ENCODE measurements at regions not wholly inside any gene's neighbourhood (a gene's known extent, or its start where the extent isn't known, plus 50 kb on each side); places are given as distances from the start of the nearest gene placed in this dataset.

DNA sequence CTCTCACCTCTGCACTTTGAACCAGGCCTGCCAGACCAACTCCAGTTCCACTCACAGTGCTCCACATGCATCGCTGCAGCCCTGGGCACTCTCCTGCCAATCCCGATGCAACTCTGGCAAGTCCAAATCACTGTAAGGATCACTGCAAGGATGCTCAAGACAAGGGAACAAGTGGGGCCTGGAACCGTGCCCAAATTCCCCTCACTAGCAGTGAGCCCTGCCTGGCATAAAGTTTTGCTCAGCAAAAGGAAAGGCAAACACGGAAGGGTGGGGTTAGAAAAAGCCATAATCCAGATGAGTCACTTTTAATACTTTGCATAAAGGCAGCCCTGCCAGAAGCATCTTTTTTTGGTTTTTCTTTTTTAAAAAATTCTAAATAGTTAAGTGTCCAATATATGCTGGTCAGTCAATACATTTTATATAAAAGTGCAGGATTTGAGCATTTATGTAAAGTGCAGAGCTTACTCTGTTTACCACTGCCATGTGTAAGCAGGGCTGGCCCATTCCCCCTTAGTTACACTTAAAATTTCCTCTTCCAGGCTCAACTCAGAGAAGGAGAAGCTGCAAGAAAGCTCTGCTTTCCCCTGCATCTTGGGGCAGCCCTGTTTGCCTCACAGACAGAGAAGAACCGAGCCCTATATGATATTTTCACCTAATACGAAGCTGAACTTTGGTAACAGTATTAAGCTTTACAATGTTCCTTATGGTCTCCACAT lies 102.2 kb downstream of the CD47 start:
- ChIA-PET POLR2A (no interaction called here), CTCF (no interaction called here)
- H3K4me3 ChIP-seq (ENCODE audit: low read depth in 2 of 2, low read length in 2 of 2), result no peak overlapping the region
- in situ Hi-C loops (cut with HindIII; ENCODE audit: low pct_unique_long_range_greater_than_20kb, low sequenced_read_pairs) (no loop called here), intact Hi-C loops (cut with micrococcal nuclease; ENCODE audit: unreplicated experiment) (no loop called here)
- H3K9me3 ChIP-seq (ENCODE audit: control insufficient read depth, insufficient read depth, low read depth, low read length), result no peaks in the 10 kb centered on the region
- TF ChIP-seq, protein P1, sequence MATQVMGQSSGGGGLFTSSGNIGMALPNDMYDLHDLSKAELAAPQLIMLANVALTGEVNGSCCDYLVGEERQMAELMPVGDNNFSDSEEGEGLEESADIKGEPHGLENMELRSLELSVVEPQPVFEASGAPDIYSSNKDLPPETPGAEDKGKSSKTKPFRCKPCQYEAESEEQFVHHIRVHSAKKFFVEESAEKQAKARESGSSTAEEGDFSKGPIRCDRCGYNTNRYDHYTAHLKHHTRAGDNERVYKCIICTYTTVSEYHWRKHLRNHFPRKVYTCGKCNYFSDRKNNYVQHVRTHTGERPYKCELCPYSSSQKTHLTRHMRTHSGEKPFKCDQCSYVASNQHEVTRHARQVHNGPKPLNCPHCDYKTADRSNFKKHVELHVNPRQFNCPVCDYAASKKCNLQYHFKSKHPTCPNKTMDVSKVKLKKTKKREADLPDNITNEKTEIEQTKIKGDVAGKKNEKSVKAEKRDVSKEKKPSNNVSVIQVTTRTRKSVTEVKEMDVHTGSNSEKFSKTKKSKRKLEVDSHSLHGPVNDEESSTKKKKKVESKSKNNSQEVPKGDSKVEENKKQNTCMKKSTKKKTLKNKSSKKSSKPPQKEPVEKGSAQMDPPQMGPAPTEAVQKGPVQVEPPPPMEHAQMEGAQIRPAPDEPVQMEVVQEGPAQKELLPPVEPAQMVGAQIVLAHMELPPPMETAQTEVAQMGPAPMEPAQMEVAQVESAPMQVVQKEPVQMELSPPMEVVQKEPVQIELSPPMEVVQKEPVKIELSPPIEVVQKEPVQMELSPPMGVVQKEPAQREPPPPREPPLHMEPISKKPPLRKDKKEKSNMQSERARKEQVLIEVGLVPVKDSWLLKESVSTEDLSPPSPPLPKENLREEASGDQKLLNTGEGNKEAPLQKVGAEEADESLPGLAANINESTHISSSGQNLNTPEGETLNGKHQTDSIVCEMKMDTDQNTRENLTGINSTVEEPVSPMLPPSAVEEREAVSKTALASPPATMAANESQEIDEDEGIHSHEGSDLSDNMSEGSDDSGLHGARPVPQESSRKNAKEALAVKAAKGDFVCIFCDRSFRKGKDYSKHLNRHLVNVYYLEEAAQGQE (IDR thresholded peaks at IDR 0.05; ENCODE audit: insufficient read depth in 1 of 2, low read depth in 2 of 2, low read length in 1 of 2), result no peak
- TF ChIP-seq SIN3A (IDR thresholded peaks at IDR 0.05; ENCODE audit: borderline replicate concordance, insufficient read depth, low read depth, low read length) (no peak), POLR2AphosphoS5 (IDR thresholded peaks at IDR 0.05; ENCODE audit: low read depth, low read length) (no peak), TCF7L2 (IDR thresholded peaks at IDR 0.05; ENCODE audit: low read depth, low read length) (no peak)
- TF ChIP-seq, protein P2, sequence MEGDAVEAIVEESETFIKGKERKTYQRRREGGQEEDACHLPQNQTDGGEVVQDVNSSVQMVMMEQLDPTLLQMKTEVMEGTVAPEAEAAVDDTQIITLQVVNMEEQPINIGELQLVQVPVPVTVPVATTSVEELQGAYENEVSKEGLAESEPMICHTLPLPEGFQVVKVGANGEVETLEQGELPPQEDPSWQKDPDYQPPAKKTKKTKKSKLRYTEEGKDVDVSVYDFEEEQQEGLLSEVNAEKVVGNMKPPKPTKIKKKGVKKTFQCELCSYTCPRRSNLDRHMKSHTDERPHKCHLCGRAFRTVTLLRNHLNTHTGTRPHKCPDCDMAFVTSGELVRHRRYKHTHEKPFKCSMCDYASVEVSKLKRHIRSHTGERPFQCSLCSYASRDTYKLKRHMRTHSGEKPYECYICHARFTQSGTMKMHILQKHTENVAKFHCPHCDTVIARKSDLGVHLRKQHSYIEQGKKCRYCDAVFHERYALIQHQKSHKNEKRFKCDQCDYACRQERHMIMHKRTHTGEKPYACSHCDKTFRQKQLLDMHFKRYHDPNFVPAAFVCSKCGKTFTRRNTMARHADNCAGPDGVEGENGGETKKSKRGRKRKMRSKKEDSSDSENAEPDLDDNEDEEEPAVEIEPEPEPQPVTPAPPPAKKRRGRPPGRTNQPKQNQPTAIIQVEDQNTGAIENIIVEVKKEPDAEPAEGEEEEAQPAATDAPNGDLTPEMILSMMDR (IDR thresholded peaks at IDR 0.05), result no peak
- no peak for DNase-seq (ENCODE audit: low read depth, low spot score)
- no TSS peak for BruUV-seq (replicated peaks)
- no peak overlapping the region for H3K27ac ChIP-seq (ENCODE audit: low read length)
- no peaks in the 10 kb centered on the region for H3K27me3 ChIP-seq (ENCODE audit: control insufficient read depth, insufficient read depth, low read length)
- no peaks in the 10 kb centered on the region for H3K36me3 ChIP-seq (ENCODE audit: control insufficient read depth, insufficient read depth, low read length)
- no peaks in the 10 kb centered on the region; the same call in 1 of the 2 replicates for H3K4me1 ChIP-seq (ENCODE audit: control insufficient read depth, insufficient read depth, low read length)
- ATAC-seq, result no peak

DNA sequence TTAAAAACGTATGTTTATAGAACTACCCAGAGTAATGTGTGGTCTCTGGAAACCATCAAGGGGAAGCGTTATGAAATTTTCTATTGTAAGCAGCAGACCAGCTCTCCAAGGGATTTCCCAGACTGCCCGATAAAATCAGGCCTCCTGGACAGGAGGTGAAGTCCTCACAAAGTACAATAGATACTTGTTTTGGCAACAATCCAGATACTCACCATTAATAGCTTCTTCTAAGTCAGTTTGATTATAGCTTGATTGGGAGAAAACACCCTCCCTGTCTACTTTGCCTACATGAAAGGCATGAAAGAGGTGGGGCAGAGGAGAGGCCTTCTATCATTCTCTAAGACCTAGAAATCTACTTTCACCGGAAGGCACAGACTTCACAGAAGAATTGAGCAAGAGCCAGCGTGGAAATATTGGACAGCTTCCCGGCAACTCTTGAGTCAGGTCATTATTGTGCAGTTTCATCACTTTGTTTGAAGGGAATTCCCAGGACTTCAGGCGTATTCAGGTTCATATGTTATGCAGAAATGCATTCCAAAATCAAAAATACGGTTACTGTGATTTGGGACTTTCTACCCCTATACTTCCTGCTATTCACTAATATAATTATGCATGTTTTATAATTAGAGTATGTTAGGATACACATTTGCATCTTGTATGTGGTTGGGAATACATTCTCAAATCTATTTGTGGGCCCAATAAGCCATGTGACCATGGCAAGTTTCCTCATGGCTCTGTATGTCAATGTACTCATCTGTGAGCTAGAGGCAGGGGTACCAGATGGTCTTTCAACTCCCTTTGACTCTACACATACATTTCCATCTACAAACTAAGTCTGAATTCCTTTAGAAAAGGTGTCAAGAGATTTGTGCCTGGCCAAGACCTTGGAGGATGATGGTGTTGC lies 103.5 kb downstream of the CD47 start:
- BruUV-seq (replicated peaks), result no TSS peak
- Histone ChIP-seq H3K27me3 (ENCODE audit: control insufficient read depth, insufficient read depth, low read length) (no peaks in the 10 kb centered on the region), H3K4me3 (ENCODE audit: low read depth in 2 of 2, low read length in 2 of 2) (no peak overlapping the region), H3K36me3 (ENCODE audit: control insufficient read depth, insufficient read depth, low read length) (no peaks in the 10 kb centered on the region), H3K9me3 (ENCODE audit: control insufficient read depth, insufficient read depth, low read depth, low read length) (no peaks in the 10 kb centered on the region), H3K27ac (ENCODE audit: low read length) (no peak overlapping the region), H3K4me1 (ENCODE audit: control insufficient read depth, insufficient read depth, low read length) (no peaks in the 10 kb centered on the region; the same call in 1 of the 2 replicates)
- peak; percentile 74 for DNase-seq (ENCODE audit: low read depth, low spot score)
- TF ChIP-seq TCF7L2 (IDR thresholded peaks at IDR 0.05; ENCODE audit: low read depth, low read length), result 0 out of 2 replicates have a peak, but pooled peaks have one; percentile 44
- TF ChIP-seq, protein P2 (IDR thresholded peaks at IDR 0.05), result no peak
- peak; percentile 72 for ATAC-seq
- ChIA-PET POLR2A (no interaction called here), CTCF (interaction anchor here (0.6 kb wide), 1 partner anchor 28 kb away, joined by 5 read pairs; no protein-coding TSS in a partner anchor)
- in situ Hi-C loops (cut with HindIII; ENCODE audit: low pct_unique_long_range_greater_than_20kb, low sequenced_read_pairs) (no loop called here), intact Hi-C loops (cut with micrococcal nuclease; ENCODE audit: unreplicated experiment) (no loop called here)

Measured in Panc1 (cell line).